NCI-H1092 treated with DMSO at 0.1 percent for 48 hours (cell line): ENCODE measurements at regions not wholly inside any gene's neighbourhood (a gene's known extent, or its start where the extent isn't known, plus 50 kb on each side); places are given as distances from the start of the nearest gene placed in this dataset.
A peak's percentile ranks its signal among the peaks of the same experiment; 100 is the strongest.
"Not testable (repeated sequence)": the region's sequence is repeated elsewhere in the genome, so short reads cannot be mapped to it uniquely, and the experiment has no call there.

Experiments
- DNase-seq: peaks from one replicate; lab custom pipeline; 2025; lab: John Stamatoyannopoulos, UW

DNA sequence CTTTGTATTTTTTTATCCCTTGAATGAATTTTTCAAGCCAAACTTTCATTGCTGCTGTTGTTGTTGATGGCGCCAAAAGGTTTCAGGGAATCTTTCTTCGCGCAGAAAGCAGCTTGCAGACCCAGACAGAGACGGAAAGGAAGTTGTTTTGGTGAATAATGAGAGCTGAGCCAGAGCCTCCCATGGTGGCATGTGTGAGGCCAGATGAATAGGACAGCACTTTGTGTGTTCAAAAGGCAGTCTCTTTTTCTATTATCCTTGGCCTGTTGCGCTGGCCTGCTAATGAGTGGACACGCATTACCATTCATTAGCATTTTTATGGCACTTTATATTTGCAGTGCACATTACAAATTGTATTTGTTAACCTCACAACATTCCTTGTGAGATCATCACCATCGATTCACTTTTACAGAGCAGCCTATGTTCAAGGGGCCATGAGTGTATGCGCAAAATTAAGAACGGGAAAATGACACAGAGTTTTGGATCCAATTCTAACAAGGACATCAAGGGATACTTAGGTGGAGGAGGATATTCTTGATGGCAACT, 754.7 kb downstream of the BCL11A start:
- no peak for DNase-seq

DNA sequence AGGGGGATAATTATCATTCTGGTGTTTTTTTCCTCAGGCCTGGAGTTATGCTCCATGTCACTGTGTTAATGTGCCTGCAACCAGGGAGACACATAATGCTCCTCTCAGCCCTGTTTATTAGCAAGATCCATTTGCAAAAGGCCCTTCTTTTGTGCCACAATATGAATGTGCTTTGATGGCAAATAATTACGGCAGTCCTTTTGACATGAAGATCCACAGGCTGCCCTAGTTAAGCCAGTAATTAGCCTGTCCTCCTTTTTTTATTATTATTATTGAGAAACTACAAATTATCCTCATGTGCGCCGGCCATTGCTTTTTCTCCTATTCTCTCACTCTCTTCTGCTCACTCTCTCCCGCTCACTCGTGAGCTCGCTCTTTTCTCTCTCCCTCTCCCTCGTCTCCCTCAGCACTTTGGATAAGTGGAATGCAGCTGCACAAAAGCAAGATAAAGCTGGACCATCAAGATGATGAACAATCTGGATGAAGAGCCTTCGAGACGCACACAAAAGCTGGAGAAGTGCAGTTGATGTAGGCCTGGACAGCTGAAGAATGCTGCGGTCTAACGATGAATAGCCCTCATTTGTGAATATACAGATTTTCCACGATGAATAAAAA, 762.3 kb downstream of the BCL11A start:
- no peak for DNase-seq

DNA sequence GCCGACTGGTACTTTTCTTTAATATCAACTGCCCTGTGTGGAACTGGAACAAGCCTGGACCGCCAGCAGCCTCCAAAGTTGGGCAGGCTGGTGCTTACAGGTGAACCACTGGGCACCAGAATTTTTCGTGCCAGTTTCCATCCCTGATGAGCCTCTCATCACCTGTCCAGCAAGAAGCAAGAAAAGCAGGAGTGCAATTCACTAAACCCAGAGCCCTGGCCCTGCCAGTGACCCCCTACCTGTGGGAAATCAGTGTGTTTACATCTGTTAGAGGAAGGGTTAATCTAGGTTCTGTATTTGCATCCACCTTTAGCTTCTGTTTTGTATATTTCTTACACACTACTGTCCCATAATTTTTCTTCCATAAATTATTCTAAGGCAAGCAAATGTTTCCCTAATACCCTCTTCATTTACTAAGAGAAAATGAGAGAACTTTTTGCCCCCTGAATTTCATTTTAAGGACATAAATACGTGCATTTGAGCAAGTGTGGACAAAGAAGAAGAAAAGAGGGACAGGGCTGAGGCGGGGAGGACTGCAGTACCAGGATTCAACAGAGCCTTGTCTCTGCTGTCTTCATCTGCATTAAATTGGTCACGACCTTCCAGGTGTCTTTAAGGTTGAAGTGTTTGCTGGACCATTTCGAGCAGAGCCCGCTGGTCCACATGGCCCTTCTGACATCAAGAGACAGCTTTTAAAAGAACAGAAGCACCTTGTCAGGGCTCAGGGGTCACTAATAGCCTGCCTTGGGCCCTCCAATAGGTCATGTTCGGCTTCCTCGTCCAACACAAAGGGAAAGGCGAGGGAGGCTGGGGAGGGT, 763.1 kb downstream of the BCL11A start:
- DNase-seq: peak; percentile 15

DNA sequence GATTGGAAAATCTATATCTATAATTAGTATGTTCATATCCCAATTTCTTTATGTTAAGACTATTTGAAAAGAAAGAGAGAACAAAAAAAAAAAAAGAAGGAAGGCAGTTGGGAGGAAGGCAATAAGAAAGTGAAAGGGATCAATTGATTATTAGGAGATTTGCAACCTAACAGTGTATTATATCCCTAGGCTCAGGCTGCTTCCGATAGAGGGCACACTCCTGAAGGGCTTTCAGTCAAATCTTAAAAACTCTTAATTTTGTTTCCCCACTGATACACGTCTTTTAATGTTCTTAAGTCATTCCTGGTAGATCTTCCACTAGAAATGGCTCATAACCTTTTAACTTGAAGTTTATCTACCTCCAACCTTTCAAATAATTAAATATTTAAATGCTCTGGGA, 763.9 kb downstream of the BCL11A start:
- no peak for DNase-seq

DNA sequence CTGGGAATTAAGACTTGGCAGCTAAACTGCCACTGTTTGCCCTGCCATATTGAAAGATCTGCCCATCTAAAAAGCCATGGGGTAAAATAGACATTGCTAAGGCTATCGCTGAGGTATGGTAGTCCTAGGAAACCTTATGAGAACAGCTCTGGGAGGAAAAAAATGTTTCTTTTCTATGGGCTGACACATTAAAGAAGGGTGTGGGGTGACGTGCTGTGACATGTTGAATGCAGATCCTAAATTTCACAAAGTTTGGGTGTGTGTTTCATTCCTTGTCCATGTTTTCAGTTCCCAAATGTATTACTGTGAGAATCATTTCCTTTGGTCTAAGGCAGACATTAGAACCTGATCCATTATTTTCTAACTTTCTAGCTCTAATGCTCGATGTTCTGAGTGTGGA, 766.4 kb downstream of the BCL11A start:
- no peak for DNase-seq

- no peak for DNase-seq
These were observed 766.8 kb downstream of the BCL11A start for GRCh38 chr2:59786684-59787083.

DNA sequence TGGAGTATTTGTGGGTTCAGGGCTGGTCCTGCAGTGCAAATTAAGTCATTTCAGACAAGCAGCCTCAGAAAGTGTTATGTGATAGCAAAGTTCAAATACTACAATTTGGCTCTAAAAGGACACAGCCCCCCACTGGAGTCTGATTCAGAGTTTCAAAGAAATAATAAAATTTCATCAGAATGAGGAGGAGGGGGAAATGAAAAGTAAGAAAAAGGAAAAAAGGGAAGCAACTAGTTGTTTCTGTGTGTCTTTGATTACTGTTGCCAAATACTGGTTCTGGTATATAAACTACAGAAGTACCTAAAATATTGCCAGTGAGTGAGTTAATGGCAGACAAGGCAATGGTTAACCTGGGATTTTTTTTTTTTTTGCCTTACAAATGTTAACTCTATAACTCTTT, 773.9 kb downstream of the BCL11A start:
- no peak for DNase-seq

GRCh38 chr2:59777120-59777519, 776.3 kb downstream of the BCL11A start:
- no peak for DNase-seq

- DNase-seq: no peak
These were observed 776.8 kb downstream of the BCL11A start for GRCh38 chr2:59776726-59777008.

DNA sequence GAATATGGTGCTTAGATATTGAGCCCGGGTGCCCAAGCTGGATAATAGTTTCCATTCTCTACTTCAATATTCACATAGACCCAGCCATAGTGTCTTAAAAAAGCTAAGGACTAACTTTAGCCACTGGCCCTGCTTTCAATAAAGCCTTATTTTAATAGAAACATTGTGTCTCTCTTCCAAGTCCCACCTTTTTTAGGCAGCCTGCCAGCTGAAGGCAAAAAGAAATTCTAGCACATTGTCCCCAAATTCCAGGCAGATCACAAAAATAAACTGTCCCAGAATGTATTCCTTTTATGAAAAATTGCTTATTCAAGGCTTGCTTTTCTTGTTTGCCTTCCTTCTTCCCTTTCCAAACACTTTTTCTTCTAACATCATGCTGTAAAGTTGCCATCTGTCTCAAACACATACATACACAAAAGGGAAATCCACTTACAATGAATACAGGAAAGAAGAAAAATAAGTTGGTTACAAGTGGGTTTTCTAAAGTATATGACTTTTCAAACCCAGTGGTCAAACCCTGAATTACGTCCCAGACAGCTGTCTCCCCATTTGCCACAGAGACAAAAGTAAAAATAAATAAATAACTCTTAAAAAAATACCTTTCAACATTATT, 778.5 kb downstream of the BCL11A start:
- DNase-seq: no peak

- DNase-seq: no peak
These were observed 782.8 kb downstream of the BCL11A start for GRCh38 chr2:59770651-59771050.

- DNase-seq: no peak
These were observed 791.5 kb downstream of the BCL11A start for GRCh38 chr2:59761966-59762365.

- DNase-seq: no peak
These were observed 797.3 kb downstream of the BCL11A start for GRCh38 chr2:59756150-59756549.

GRCh38 chr2:59754011-59754735, 799.3 kb downstream of the BCL11A start:
- no peak for DNase-seq

DNA sequence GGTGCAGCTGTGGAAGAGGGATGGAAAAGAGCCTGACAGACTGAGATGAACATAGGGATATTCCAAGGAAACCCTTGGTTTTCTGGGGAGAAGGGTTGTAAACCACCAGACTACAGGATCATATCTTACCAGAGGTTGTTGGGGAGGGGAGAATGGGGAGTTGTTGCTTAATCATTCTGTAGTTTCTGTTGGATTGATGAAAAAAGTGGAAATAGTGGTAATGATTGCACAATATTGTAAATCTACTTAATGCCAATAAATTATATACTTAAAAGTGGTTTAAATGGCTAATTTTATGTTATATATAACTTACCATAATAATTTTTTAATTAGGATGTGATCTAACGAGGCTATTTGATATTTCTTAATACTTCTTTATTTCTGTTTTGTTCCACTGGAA, 800.9 kb downstream of the BCL11A start:
- no peak for DNase-seq

DNA sequence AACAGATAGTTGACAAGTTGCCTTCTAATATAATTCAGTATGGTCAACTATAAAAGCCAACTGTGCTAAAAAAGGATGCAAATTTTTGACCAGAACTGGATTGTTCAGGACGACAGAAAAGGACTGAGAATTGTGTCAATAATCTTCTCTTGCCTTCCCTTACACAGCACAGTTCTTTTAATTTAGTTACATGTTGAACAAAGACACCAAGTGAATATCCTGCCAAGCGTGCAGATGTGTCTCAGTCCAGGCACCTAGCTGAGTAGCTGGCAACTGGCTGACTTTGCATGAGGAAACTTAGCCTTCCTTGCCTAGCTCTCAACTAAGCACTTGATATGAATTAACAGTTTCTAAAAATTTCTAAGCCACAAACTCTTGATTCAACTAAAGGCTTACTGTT, 801.4 kb downstream of the BCL11A start:
- no peak for DNase-seq

- DNase-seq: not testable (repeated sequence)
These were observed 802.2 kb downstream of the BCL11A start for GRCh38 chr2:59751214-59751613.

- no peak for DNase-seq
These were observed 807.2 kb downstream of the BCL11A start for GRCh38 chr2:59746291-59746690.

- DNase-seq: no peak
These were observed 808.4 kb downstream of the BCL11A start for GRCh38 chr2:59745085-59745484.

GRCh38 chr2:59744436-59744835, 809.0 kb downstream of the BCL11A start:
- DNase-seq: no peak

GRCh38 chr2:59741840-59742239, 811.6 kb downstream of the BCL11A start:
- DNase-seq: no peak

GRCh38 chr2:59739166-59739565, 814.3 kb downstream of the BCL11A start:
- no peak for DNase-seq

DNA sequence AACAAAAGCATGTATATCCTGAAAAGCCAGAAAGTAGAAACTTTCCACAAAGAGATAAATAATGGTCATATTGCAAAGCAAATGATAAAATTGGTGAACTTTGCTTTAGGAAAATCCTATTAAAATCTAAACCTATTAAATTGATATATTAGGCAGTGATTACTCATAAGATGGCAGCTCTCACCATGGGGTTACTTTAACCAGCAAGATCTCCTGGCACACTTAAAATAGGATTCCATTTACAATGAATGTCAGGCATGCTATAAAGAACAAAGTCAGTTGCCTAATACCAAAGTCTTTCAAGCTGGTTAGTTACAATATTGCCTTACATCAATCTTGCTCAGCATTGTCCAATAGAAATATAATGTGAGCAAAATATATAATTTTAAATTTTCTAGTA, 816.2 kb downstream of the BCL11A start:
- DNase-seq: no peak
